ENCODE measurements at regions not wholly inside any gene's neighbourhood (a gene's known extent, or its start where the extent isn't known, plus 50 kb on each side); places are given as distances from the start of the nearest gene placed in this dataset.

GRCh38 chr4:11739992-11740391 lies 311.3 kb upstream of the HS3ST1 start:
- DNase-seq (ENCODE audit: low read depth in 1 of 2, low spot score in 1 of 2) (no peak), FAIRE-seq (no peak), ATAC-seq (no peak)
- Histone ChIP-seq H3K27ac (no peak overlapping the region), H3K4me2 (no peak overlapping the region), H3K9me3 (no peaks in the 10 kb centered on the region), H3K4me3 (no peak overlapping the region), H3K4me1 (0 out of 3 replicates have a peak, but pooled peaks cover 5% of the 10 kb centered on the region)
- CTCF ChIA-PET, result no interaction called here
- TF ChIP-seq EP300 (IDR thresholded peaks at IDR 0.05) (no peak), REST (IDR thresholded peaks at IDR 0.05) (no peak), KDM5A (IDR thresholded peaks at IDR 0.05) (no peak), RNF2 (IDR thresholded peaks at IDR 0.05; ENCODE audit: borderline replicate concordance, low read depth) (no peak), MAZ (IDR thresholded peaks at IDR 0.05; ENCODE audit: borderline replicate concordance, low read depth, low read length) (no peak), ELK1 (IDR thresholded peaks at IDR 0.05; ENCODE audit: low read depth, low read length) (no peak), BCL3 (IDR thresholded peaks at IDR 0.05) (no peak)
- POLR2A ChIA-PET, result no interaction called here
- WGBS (ENCODE audit: missing lambda C conversion rate), result 41% methylated on average over 1 of the region's 1 CpG

GRCh38 chr4:11736978-11737377 lies 308.3 kb upstream of the HS3ST1 start:
- no peak for DNase-seq (ENCODE audit: low read depth in 1 of 2, low spot score in 1 of 2)
- TF ChIP-seq HDAC2 (IDR thresholded peaks at IDR 0.05) (no peak), CBX8 (IDR thresholded peaks at IDR 0.05) (no peak), E2F6 (IDR thresholded peaks at IDR 0.05; ENCODE audit: borderline replicate concordance, low read depth) (no peak), CTCF (IDR thresholded peaks at IDR 0.05) (no peak), TFCP2L1 (CRISPR knock-in tag; IDR thresholded peaks at IDR 0.05) (no peak), CBX2 (IDR thresholded peaks at IDR 0.05; ENCODE audit: borderline replicate concordance, low read depth) (no peak), ZFP36 (IDR thresholded peaks at IDR 0.05; ENCODE audit: borderline replicate concordance, partially characterized antibody) (no peak), KDM1A (IDR thresholded peaks at IDR 0.05; ENCODE audit: low read depth) (no peak), SREBF2 (IDR thresholded peaks at IDR 0.05) (no peak), NPAS2 (CRISPR knock-in tag; IDR thresholded peaks at IDR 0.05; ENCODE audit: borderline replicate concordance) (no peak), HOXB13 (CRISPR knock-in tag; IDR thresholded peaks at IDR 0.05; ENCODE audit: low read depth) (no peak)
- no peak overlapping the region for H3K4me2 ChIP-seq
- ChIA-PET POLR2A (no interaction called here), CTCF (no interaction called here)
- H3K27ac ChIP-seq, result no peak overlapping the region
- 52% methylated on average over 2 of the region's 2 CpGs for WGBS (ENCODE audit: missing lambda C conversion rate)
- no peak for ATAC-seq
- H3K9me3 ChIP-seq, result no peaks in the 10 kb centered on the region
- FAIRE-seq, result no peak
- no peak overlapping the region for H3K4me3 ChIP-seq
- H3K4me1 ChIP-seq, result 0 out of 3 replicates have a peak, but pooled peaks cover 5% of the 10 kb centered on the region
